BJ (cell line): ENCODE measurements at regions not wholly inside any gene's neighbourhood (a gene's known extent, or its start where the extent isn't known, plus 50 kb on each side); places are given as distances from the start of the nearest gene placed in this dataset.

Experiments used
- CTCF ChIA-PET: fragments of 350-600 bp; formaldehyde crosslinking; extraction: SDS; loops from one replicate; lab custom pipeline; 2021; ENCODE audit warnings: antibody characterized with exemption, inconsistent platforms; lab: Yijun Ruan, JAX
- POLR2A ChIA-PET: fragments of 300-600 bp; sonication (Branson Sonifier 250); formaldehyde crosslinking; extraction: SDS; loops from one replicate; lab custom pipeline; 2021; ENCODE audit warnings: antibody characterized with exemption; lab: Charles Lee
- DNase-seq: peaks from one replicate; pipeline ENCODE4 v3.0.0-alpha.2; 2011; ENCODE audit warnings: low read depth
- H3K27me3 ChIP-seq: 2 replicates; pipeline ENCODE4 v1.6.0; 2011; ENCODE audit warnings: low read length; ENCODE audit not compliant: control insufficient read depth, insufficient read depth
- H3K36me3 ChIP-seq: 2 replicates; pipeline ENCODE4 v1.5.1; 2011; ENCODE audit warnings: low read length; ENCODE audit not compliant: control insufficient read depth, insufficient read depth
- H3K4me3 ChIP-seq: 2 replicates; pipeline ENCODE4 v1.5.1; 2011; ENCODE audit warnings: low read depth, mild to moderate bottlenecking, control low read depth, low read length
- TF ChIP-seq, protein P1 (sequence below): IDR thresholded peaks from 2 replicates; pipeline ENCODE4 v1.5.1; 2011; ENCODE audit warnings: low read depth, mild to moderate bottlenecking, control low read depth, inconsistent platforms, low read length, moderate library complexity; ENCODE audit not compliant: insufficient read depth

DNA sequence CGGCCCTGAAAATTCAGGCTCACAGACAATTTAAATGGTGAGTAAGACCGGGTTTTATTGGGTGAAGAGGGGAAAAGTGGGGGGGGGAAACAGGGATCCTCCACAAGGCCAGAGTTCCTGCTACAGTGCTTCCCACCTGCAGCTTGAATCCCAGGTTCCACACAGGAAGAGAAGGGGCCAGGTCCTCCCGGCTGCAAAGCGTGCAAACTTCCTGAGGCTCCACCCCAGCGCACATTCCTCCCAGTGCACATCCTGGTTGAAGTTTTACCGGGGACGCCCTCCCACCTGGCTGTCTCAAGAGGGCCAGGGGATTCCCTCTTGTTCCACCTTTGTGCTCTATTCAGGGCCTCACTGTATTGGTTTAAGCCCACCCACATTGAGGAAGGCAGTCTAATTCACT lies 347.7 kb upstream of the REG3G start:
- Histone ChIP-seq H3K4me3 (no peak overlapping the region), H3K36me3 (no peaks in the 10 kb centered on the region), H3K27me3 (no peaks in the 10 kb centered on the region)
- POLR2A ChIA-PET, result no interaction called here
- DNase-seq, result no peak
- TF ChIP-seq, protein P1, sequence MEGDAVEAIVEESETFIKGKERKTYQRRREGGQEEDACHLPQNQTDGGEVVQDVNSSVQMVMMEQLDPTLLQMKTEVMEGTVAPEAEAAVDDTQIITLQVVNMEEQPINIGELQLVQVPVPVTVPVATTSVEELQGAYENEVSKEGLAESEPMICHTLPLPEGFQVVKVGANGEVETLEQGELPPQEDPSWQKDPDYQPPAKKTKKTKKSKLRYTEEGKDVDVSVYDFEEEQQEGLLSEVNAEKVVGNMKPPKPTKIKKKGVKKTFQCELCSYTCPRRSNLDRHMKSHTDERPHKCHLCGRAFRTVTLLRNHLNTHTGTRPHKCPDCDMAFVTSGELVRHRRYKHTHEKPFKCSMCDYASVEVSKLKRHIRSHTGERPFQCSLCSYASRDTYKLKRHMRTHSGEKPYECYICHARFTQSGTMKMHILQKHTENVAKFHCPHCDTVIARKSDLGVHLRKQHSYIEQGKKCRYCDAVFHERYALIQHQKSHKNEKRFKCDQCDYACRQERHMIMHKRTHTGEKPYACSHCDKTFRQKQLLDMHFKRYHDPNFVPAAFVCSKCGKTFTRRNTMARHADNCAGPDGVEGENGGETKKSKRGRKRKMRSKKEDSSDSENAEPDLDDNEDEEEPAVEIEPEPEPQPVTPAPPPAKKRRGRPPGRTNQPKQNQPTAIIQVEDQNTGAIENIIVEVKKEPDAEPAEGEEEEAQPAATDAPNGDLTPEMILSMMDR, result no peak
- CTCF ChIA-PET, result no interaction called here

DNA sequence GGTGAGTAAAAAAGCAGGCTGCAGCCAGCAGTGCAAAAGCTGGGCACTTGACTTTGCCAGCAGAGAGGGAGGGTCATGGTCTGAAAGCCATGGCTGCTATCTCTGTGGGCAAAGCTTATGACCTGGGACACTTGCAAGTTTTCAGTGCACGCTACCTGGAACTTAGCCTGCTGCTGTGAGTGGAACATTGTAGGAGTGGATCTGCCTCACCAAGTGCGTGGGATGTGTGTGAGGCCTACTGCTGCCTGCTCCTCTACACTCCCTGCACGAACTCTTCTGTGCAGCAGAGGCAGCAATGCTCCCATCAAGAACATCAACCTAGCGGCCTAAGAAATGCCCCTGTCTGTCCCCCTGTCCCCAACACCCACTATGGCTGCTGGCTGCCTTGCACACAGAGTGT lies 344.1 kb upstream of the REG3G start:
- TF ChIP-seq, protein P1, result no peak
- CTCF ChIA-PET, result no interaction called here
- Histone ChIP-seq H3K27me3 (no peaks in the 10 kb centered on the region), H3K36me3 (no peaks in the 10 kb centered on the region), H3K4me3 (no peak overlapping the region)
- POLR2A ChIA-PET, result no interaction called here
- DNase-seq, result no peak

DNA sequence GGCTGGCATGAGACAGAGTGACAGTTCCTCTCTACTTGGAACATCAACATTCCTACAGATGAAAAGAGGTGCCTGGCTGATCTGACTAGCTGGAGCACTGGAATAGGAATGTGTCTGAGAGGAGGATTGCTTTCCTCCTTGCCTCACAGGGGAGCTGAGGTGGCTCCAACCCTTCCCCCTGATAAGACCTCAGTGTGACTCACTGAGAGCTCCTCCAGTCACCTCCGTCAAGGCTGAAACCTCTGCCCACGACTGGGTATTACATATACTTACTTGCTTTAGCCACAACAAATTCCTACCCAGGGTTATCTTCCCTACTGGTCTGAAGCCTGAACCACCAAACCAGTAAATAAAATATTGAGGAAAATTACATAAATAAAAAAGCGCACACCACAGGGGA lies 342.7 kb upstream of the REG3G start:
- Histone ChIP-seq H3K36me3 (no peaks in the 10 kb centered on the region), H3K4me3 (no peak overlapping the region), H3K27me3 (no peaks in the 10 kb centered on the region)
- CTCF ChIA-PET, result no interaction called here
- TF ChIP-seq, protein P1, result no peak
- POLR2A ChIA-PET, result no interaction called here
- no peak for DNase-seq

DNA sequence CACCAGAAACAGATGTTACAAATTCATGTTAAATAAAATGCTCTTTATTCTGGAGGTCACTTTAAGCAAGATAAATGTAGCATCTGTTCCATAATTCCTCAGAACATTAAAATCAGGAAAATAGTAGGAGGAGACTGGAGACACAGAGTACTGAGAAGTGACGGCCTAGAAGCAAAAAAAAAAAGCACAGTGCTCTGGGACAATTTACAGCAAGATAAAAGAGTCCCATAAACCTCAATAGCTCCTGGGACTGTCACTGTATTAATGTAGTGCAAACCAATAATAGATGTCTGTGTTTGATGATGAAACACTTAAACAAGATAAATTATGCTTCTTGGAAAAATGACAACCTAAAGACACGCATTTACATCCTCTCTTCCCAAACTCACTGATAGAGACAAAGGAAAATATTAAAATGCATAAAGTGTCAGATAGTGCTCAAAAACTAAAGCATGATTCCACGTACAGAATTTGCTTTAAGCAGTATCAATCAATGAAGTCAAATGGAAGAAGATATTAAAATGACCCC lies 338.8 kb upstream of the REG3G start:
- no peak for DNase-seq
- POLR2A ChIA-PET, result no interaction called here
- CTCF ChIA-PET, result interaction anchor here (0.7 kb wide), 1 partner anchor 1068 kb away, joined by 4 read pairs; no protein-coding TSS in a partner anchor
- Histone ChIP-seq H3K27me3 (no peaks in the 10 kb centered on the region), H3K4me3 (no peak overlapping the region), H3K36me3 (no peaks in the 10 kb centered on the region)
- TF ChIP-seq, protein P1, result no peak

DNA sequence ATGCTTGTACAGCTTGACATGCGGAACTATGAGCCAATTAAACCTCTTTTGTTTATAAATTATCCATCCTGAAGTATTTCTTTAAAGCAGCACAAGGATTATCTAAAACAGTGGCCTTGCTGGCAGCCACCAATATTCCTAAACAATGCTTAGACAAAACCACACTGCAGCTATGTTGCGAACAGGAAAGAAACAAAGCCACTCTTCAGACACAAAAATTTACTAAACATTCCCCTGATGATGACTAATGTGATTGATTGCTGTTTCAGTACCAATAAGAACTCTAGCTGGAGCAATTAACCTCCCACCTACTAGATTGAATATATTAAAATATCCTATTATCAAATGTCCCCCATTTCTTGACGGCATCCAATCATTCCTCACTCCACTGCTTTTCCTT lies 325.8 kb upstream of the REG3G start:
- DNase-seq, result no peak
- H3K4me3 ChIP-seq, result no peak overlapping the region
- TF ChIP-seq, protein P1, result no peak
- H3K27me3 ChIP-seq, result no peaks in the 10 kb centered on the region
- POLR2A ChIA-PET, result no interaction called here
- H3K36me3 ChIP-seq, result no peaks in the 10 kb centered on the region
- CTCF ChIA-PET, result no interaction called here
